HG03342 (cell line): ENCODE measurements at regions not wholly inside any gene's neighbourhood (a gene's known extent, or its start where the extent isn't known, plus 50 kb on each side); places are given as distances from the start of the nearest gene placed in this dataset.

Experiments used
- ATAC-seq: cut with Tn5 transposase; IDR thresholded peaks from one replicate; pipeline ENCODE4 v1.9.1; 2021; ENCODE audit warnings: mild to moderate bottlenecking, moderate library complexity; ENCODE audit not compliant: unreplicated experiment

DNA sequence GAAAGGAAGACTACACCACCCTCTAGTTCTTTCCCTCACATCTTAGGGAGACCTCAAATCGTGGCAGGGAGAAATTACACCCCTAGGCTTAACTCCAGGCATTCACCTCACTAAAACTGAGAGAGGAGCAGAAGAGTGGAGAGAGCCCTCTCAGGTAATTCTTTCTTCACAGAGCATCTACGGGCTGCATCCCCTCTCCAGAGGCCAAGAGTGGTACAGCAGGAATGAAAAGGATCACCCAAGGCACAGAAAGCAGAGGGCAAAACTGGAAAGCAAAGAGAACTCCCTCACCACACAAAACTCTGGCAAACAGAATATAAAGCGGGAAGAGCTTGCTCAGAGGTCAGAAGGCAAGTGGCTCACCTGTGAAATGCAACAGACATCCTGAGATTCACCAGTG lies 661.2 kb downstream of the TBC1D4 start:
- no peak for ATAC-seq

DNA sequence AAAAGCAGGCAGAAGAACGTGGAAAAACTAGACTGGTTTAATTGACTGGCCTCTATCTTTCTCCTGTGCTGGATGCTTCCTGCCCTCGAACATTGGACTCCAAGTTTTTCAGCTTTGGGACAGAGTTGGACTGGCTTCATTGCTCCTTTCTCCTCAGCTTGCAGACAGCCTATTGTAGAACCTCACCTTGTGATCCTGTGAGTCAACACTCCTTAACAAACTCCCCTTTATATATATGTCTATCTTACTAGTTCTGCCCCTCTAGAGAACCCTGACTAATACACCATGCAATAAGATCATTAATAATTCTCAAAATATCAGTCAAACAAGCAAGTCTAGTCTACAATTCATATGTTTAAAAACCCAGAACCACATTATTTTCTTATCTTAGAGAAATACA lies 662.4 kb downstream of the TBC1D4 start:
- no peak for ATAC-seq

DNA sequence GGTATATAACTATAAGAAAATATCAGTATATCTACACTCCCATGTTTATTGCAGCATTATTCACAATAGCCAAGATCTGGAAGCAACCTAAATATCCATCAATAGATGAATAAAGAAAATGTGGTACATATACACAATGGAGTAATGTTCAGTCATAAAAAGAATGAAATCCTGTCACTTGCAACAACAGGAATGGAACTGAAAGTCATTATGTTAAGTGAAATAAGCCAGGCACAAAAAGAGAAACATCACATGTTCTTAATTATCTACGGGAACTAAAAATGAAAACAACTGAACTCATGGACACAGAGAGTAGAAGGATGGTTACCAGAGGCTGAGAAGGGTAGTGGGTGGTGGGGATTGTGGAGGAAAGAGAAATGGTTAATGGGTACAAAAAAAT lies 665.2 kb downstream of the TBC1D4 start:
- ATAC-seq: no peak

DNA sequence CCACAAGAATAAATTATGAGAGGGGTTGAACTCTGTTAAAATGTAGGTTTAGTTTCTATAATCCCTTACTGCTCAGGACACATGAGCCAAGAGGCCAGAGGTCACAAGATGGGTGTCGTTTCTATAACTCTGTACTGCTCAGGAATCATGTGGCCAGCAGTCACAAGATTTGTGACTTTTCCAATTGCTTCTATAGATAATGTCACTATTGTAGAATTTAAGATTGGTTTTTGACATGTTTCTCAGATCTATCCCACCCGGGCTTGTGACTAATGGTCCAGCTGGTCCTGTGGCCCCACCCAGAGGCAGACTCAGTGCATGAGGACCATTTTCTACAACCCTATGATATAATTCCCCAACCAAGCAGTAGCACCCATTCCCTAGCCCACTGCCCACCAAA lies 662.0 kb upstream of the KLF12 start:
- ATAC-seq: no peak

DNA sequence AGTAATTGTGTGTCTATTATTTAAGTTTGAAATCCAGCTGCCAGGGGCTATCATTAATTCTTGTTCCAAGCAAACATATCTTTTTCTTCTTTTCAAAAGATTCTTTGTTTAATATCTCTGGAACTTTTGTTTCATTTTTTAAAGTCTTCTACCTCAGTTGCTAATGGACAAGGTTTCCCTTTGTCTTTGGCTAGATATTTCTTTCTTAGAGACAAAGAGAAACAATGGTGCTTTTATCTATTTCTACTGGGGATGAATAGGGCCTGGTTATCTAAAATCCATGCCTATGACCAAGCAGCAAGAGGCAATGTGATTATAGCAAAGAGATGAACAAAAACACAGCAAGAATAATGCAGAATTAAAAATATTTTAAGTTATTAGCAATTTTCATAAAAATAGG lies 661.3 kb upstream of the KLF12 start:
- ATAC-seq: no peak

DNA sequence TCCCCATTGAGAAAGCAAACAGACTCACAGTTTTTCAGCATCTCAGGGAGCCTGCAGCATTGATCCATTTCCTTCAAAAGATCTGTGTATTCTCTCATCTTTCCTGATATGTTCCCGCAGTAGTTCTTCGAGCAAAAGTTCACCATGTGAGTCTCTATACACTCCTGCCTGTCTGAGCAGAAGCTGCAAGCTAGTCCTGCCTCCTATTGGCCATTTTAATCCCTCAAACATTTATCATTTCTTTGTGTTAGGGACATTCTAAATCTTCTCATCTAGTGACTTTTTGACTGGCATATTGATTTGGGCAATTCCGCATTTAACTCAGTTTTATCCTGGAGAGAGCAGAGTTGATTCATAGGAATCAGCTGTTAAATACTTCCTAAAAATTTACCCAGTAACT lies 660.4 kb upstream of the KLF12 start:
- ATAC-seq: no peak

DNA sequence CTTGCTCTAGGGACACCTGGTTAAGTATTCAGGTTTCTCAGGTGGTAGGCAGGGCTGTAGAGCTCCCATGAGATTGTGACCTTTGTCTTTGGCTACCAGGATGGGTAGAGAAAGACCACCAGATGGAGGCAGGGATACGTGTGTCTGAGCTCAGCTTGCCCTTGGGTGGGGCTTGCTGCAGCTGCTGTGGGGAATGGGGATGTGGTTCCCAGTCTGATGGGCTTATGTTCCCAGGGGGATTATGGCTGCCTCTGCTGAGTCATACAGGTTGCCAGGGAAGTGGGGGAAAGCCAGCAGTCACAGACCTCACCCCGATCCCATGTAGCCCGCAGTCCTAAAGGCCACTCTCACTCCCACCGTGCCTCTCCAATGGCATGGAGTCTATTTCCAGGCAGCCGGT lies 659.9 kb upstream of the KLF12 start:
- ATAC-seq: no peak

DNA sequence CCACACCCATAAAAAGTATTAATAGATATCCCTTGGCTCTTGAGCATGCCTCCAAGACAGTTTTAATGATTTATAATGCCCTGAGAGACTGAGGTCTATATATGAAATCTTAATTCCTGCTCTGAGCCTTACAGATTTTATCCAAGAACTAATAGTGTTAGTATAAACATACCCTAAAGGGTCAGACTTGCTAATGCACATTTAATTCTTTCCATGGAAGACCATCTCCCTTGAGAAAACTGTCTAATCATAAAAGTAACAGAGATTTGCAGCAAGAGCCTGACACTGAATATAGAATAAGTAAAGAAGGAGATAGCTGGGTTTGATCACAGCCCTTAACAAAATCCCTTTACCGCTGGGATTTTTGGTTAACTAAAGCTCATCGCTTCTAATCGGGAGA lies 650.8 kb upstream of the KLF12 start:
- no peak for ATAC-seq

DNA sequence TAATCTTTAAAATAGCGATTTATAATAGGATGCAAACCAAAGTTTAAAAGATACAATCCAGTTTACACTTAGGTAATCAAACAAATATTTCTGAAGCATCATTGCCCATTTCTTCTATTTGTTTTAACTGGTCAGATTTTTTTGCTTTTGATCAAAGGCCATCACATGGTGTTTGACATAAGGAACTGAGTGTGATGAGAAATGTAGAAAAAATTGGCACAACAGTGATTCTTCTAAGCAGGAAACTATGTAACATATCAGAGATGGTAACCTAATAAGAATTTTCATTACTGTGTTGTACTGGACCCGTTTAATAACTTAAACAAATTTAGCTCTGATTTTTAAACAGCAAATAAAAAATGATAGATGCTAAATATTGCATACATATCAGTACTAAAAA lies 644.7 kb upstream of the KLF12 start:
- no peak for ATAC-seq

DNA sequence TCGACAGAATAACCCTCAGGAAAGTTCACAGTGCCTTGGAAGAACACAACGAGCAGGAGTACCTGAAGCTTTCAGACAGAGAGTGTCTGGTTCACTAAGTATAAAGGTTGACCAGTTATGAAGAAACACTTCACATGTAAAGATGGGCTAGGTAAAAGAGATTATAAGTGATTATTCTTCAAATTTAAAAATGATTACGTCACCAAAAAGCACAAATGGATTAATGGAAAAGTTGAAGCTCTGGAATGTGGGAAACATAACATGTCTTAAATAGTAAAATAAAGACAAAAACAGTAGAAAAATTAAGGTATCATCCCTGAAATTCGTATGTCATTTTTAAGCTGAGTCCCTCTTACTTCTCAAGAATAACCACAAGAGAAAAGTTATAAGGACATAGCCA lies 643.9 kb upstream of the KLF12 start:
- no peak for ATAC-seq

DNA sequence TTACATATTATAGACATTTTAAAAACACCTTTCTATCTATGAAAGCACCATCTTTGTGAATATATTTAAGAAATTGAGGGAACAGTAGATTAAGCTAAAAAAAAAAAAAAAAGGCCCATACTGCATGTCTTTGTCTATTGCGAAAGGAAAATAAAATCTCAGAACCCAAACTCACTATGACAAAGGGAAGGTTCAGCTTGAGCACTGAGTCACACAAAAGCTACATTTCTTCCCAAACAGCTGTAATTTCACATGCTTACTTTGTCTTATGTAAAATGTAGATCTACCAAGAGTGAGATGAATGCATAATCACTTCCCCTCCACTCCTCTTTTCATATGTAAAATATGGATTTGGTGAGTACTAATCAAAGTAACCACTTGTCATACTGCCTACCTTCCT lies 640.1 kb upstream of the KLF12 start:
- no peak for ATAC-seq

DNA sequence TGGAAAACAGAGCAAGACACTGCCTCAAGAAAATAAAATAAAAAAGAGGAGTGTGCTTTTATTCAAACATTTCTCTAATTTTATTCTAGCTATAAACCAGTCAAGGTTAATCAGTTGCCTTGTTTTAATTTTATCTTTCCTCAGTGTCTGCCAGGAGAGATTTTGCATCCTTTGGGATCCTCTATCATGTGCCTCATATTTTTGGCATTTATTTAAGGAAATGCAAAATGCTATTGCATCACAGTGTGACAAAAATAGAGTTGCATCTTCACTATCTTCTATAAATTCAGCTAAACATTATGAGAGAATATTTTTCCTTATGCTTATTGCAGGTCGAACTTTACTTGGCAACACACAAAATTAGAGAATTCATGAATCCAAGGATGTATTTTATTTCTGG lies 639.0 kb upstream of the KLF12 start:
- ATAC-seq: no peak

DNA sequence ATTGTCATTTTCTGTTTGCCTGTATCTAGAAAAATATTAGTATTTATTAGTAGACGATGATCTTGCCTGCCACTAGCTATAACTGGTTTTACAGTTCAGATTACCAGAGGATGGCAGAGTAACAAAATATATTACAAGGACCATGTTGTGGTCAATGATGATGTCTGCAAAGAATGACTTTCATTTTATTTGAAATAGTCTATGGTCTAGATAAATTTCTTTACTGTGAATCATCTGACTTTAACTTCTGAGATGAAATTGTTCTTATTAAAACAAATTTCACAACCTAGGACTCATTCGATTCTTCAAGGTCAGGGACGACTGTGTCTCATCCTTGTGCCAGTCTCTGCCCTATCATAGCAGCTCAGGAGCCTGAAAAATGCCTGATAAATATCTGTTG lies 637.8 kb upstream of the KLF12 start:
- no peak for ATAC-seq

DNA sequence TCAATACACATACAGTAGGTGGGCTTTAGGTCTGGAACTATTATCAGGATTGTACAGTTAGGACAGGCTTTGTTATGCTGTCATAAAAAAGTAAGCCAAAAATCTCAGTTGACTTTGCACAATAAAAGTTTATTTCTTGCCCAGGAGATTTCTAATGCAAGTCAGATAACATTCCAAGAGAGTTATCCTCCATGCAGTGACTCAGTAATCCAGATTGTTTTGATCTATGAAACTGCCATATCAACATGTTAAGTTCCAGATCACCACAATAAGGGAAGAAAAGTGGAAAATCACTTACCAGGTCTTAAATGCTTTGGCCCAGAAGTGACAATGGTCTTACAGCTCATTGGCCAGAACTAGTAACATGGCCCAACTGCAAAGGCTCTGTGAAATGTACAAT lies 636.2 kb upstream of the KLF12 start:
- ATAC-seq: no peak

DNA sequence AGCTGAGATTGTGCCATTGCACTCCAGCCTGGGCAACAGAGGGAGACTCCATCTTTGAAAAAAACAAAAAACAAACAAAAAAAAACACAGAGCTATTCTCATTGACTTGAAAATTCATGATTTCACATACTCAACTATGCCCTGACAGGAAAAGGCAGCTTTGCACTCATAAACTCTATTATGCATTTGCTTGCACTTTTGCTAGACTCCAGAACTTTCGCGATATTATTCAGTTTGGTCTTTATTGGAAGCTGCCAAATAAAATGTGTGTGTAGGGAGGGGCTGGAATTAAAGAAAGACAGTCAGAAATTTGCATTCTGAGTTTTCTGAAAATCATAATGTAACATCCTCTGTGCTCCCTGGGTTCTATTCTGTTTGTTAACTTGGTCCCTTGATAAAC lies 635.1 kb upstream of the KLF12 start:
- ATAC-seq: no peak

DNA sequence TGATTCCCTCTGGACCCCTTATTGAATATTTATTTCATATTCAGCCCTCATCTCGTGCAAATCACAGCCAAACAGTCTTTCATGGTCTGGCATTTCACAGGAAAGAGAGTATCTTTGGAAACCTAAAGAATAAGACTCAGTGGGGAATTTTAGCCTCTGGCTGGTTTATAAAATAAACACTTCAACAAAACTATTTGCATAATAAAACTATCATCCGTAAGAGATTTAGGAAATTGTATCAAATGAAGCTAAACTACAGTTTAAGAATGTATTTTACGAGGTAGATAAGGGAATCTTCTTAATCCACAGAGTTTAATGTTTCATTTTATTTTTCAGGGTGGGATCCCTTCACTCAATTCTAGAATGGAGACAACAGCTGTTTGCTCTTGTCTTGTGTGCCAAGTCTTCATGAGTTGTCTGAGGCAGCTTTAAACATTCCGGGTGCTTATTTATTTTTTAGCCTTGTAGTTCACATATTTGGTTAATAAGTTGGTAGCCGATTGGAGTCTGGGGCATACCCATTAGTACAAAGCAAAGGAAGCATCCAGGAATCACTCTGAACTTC lies 634.4 kb upstream of the KLF12 start:
- no peak for ATAC-seq

DNA sequence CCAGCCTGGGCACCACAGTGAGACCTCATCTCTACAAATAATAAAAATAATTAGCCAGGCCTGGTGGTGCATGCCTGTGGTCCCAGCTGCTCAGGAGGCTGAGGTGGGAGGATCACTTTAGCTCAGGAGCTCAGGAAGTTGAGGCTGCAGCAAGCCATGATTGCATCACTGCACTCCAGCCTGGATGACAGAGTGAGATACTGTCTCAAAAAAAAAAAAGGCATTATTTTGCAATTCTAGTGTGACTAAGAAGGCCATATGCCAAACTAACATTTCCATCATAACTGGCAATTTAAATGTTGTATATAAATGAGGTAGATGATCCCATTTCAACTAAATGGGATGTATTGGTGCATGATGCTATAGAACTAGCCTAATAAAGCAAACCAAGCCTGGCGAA lies 632.8 kb upstream of the KLF12 start:
- no peak for ATAC-seq

DNA sequence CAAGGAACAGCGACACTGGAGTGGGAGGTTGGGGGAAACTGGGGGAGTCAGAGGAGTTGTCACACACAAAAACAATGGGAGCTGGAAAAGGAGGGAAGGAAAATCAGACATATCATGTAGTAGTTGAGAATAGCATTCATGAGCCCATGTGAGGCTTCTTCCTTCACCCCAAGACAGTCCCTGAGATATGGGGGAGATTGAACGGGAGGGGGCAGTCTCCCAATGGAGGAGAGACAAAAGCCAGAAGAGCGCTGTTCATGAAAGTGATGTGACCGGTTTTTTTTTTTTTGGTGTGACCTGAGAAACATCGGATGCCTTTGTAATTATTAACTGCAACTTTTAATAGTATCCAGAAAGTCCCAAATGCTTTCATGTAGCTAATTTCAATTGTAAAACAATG lies 631.8 kb upstream of the KLF12 start:
- no peak for ATAC-seq

DNA sequence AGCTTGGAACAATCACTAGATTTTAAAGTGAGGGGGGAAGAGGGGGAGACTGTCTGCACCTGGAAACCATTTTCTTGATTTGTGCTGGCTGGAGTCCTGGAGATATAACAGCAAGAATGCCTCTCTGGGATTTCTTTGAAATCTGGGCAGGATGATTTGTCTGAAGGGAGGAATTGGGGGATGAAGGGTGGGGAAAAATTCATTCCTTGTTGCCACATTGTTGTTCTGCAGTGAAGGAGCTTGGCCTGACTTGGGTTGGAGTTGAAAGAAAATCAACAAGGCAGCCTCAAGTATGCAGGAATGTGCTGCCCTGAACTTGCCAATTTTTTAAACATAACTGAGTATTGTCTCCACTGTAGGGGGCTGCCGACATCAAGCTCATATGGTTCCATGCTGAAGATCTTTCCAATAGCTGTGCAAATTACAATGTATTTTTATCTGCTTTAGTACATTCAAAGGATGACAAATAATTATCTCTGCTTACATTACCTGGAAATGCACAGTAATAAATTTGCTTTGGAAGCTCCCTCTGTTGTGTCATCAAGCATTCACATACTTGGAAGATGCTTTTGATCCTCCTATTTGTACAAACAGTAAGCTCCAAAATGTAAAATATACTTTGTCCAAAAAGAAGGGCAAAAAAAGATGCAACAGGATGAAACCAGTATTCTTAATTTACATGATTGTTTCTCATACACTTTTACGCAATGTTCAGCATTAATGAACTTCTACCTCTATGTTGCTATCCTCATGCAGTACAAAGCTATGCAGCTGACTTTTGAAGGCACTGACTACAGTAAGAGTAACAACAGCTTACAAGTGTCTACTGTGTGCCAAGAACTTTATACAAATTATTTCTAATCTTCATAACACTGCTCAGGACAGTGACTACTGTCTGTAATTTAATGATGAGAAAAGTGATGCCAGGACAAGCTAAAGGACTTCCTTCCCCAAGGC lies 627.9 kb upstream of the KLF12 start:
- no peak for ATAC-seq

DNA sequence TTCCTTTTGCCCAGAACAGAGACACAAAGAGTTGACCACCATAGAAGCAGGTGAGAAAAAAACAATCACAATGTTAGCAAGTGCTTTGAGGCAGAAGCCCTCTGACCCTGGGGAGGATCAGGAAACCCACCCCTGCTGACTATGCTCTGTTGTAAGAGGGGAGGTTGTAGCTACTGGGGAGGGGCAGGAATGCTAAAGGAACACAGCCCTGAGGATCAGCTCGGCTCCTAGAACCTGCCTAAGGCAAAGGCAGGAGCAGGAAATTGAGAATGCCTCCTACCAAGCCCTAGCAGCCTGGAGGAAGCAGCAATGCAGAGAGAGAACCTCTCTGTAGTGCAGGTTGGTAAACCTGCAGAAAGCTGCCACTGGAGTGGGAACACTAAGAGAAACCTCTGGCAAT lies 624.0 kb upstream of the KLF12 start:
- ATAC-seq: no peak

DNA sequence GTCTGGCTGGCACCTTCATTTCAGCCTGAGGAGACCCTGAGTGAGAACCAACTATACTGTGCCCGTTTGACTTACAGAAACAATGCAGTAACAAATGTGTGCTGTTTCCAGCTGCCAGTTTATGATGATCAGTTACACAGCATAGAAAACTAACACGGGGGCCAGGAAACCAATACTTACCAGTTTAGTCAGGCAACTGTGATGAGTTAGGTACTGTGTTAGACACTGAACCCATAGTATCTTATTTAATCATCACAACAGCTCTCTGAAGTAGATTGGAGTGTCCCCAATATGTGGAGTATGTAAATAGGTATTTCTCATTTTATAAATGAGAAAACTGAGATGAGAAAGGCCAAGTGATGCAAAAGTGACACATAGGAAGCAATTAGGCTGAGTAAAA lies 620.9 kb upstream of the KLF12 start:
- no peak for ATAC-seq

DNA sequence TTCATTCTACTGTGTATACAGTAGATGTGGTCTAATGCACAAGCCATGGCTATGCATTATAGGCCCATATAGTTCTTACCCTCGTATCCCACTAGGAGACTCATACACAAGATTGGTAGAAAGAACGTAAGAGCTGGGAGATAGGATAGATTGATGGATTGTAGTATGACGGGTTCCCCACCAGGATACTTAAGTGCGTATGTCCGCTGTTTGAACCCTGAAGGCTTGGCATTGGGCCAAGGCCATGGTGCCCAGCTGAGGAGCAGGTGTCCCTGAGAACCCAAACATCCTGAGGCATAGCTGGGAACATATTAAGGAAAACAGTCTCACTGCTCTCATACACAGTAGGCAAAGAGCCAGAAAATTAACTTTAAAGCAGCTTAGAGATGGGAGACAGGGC lies 617.5 kb upstream of the KLF12 start:
- no peak for ATAC-seq
